ENCODE measurements at regions not wholly inside any gene's neighbourhood (a gene's known extent, or its start where the extent isn't known, plus 50 kb on each side); places are given as distances from the start of the nearest gene placed in this dataset.

DNA sequence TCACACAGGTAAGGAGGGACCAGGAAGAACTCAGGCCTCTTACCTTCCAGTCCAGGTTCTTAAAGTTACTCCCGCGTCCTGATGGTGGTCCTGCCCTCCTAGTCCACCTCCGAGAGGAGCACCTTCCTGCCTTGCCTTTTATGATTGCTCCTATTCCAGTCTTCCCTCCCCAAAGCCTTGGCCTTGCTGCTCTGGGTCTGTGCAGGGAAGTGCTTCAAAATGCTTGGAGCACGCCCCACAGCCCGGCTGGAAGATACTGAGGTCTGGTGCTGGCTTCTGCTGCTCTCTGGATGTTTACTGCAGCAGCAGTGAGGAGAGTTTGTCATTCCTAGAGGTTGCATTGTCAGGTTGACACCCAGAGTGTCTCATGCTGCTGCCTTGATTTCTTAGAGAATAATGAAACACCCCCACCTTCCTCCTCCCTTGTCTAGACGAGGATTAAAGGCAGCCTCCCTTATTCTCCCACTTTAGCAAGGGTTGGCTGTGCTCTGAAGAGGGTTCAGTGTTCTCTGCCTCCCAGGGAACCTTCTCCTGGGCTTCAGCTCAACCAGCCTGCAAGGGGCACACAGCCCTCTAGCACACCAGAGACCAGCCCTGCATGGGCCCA lies 142.2 kb upstream of the CACNA1E start:
- no peak for DNase-seq

DNA sequence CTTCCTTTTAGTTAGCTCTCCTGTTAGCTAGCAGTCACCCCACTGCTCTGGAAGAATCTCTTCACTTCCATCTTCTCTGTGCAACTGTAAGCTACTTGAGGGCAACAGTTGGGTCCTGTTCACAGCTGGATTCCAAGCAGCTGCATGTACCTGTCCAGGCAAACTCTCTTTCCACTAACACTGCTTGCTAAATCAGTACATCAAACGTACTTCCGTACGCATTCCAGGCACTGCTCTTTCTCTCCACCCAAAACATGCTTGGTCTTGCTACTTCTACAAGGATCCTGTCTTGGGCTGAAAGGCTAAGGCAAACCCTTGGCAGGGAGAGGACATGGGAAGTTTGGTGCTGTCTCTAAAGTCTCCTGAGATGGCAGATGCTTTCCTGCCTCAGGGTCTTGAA lies 139.2 kb upstream of the CACNA1E start:
- DNase-seq: no peak

DNA sequence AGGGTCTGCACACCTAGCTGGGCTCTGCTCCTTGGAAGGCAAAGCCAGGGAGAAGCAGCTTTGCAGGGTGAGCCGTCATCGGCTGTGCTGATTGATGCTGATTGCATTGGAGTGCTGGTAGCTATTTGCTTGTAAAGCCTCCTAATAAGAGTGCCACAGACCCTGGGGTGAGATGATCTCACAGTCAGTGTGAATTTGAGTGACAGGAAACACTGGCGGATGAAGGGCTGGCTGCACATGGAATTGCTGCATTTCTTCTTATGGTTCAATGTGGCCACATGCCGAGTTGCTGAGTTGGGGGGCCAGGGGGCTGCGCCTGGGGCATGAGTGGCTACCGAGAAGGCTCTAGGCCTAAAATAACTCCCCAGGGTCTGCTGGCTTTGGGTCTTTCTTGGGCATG lies 138.2 kb upstream of the CACNA1E start:
- DNase-seq: no peak

DNA sequence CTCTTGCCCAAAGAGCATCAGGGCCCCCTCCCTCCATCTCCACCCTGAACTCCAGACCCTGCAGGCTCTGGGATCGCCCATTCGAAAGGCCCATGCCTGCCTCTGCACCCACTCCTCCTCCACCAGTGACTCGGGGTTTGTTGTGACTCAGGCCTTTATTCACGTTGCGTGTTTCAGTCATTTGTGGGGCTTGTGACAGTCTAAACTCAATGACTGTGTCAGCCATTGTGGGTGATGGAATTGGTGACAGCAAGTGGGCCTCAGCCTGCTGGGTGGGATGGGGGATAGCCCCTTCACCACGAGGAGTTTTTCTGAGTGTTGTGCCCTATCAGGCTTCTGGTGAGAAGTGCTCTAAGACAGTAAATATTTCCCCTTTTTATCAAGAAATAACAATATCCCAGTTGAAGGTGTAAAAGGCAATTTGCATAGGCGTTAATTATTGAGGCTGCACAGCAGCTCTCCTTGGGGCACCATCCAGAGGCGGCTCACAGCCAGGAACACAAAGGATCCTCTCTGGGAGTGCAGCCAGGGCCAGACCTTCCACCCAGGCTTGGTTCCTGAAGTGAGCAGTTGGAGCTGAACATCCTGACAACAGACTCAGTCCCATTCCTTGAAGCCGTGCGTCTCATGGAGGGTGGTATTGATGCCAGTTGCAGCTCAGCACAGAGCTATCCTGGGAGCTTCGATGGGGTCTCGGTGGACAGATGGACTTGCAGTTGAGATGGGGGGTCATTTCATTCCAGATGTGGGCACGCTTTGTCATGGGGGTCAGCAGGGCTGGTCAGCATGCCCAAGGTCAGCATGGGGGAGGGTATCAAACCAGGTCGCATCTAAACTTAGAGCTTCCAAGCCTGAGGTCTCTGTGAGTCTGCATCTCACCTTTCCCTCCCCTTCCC lies 135.6 kb upstream of the CACNA1E start:
- DNase-seq: no peak

DNA sequence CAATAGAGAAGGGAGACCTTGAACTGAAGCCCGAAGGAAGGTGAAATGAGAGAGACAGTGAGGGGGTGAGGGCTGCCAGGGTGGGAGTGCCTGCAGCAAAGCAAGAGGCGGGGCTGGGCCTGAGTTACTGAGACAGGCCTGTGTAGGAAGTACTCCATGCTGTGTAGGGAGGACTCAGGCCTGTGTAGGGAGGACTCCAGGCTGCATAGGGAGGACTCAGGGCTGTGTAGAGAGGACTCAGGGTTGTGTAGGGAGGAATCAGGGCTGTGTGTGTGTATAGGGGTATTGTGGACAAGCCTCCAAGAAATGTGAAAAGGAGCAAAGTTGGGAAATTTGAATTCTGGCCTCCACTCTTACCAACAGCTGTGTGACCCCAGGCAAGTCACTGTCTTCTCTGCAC lies 133.8 kb upstream of the CACNA1E start:
- DNase-seq: no peak

DNA sequence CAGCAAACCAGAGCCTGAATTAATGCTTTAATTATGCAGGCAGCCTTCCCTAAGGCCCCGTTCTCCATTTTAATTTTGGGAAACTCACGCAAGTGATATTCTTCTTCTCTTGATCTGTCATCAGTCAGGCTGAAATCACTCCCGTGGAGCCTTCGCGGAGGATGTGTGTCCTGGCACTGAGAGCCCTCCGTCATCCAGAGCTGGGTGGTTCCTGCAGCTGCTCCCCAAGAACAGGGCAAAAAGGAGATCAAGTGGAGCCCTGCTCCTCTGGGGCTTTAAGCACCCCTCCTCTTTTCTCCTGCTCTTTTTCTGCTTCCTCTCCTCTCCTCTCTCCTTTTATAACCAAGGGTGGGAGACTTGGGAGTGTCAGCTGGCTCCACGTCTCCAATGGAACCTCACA lies 133.2 kb upstream of the CACNA1E start:
- DNase-seq: no peak

DNA sequence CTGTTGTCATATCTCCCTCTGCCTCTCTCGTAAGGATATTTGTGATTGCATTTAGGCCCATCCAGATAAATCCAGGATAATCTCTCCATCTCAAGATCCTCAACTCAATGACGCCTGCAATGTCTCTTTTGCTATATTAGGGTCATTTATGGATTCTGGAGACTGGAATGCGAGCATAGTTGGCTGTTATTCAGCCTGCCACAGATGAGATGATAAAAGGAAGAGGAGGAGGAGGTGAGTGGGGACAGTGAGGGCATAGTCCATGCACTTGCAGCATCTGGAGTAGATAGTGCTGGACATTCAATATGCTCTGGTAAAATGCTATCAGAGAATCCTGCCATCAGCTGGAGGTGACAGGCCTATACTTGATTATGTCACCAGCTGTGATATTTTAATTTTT lies 131.6 kb upstream of the CACNA1E start:
- DNase-seq: no peak

DNA sequence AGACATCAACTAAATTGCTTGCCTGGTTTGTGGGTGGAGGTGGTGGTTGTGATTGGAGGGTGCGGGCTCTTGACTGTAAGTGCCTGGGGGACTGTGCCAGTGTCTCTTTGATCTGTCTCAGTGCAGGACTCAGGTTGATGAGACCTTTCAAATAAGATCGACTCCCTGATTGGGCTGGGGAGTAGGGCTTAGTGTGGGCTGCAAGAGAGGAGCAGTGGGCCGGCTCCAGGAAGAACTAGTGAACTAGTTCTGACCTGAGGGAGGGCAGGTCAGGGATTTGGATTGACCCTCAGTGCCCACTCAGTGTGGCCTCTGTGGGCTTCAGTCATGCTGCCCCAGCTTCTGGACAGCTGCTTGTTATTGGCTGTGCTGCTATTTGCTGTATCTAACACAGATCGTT lies 130.6 kb upstream of the CACNA1E start:
- DNase-seq: no peak

DNA sequence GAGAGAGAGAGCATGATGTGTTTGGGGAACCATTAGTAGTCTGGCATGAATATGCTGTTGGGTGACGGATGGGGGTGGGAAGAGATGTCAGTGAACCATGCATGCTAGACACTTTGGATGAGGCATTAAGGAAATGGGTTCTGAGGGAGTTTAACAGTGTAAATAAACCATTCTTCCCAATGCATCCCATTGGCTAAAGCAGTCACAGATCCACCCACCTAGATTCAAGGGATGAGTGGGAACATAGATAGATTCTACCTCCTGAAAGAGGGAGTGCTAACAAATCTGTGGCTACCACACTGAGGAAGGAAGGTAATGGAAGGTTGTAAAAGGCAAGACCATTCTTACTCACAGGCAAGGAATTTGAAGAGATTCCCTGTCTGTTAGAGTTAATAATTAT lies 129.8 kb upstream of the CACNA1E start:
- peak; percentile 33 for DNase-seq

DNA sequence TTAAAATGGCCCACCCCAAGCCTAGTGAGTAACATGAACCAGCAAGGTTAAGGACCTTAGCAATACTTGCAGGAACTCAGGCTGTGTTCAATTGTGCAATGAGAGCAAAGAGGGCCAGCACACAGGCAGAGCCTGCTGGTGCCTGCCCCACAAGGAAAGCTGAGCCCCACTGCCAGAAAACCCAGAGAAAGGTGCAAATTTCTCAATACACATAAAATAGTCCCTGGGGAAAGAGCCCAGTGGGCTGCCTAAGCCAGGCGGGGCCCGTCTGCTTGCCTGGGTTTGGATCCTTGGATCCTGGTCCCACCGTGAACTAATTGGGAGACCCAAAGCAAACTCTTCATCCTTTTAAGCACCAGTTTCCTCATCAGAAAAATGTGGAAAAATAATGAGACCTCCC lies 128.5 kb upstream of the CACNA1E start:
- no peak for DNase-seq

DNA sequence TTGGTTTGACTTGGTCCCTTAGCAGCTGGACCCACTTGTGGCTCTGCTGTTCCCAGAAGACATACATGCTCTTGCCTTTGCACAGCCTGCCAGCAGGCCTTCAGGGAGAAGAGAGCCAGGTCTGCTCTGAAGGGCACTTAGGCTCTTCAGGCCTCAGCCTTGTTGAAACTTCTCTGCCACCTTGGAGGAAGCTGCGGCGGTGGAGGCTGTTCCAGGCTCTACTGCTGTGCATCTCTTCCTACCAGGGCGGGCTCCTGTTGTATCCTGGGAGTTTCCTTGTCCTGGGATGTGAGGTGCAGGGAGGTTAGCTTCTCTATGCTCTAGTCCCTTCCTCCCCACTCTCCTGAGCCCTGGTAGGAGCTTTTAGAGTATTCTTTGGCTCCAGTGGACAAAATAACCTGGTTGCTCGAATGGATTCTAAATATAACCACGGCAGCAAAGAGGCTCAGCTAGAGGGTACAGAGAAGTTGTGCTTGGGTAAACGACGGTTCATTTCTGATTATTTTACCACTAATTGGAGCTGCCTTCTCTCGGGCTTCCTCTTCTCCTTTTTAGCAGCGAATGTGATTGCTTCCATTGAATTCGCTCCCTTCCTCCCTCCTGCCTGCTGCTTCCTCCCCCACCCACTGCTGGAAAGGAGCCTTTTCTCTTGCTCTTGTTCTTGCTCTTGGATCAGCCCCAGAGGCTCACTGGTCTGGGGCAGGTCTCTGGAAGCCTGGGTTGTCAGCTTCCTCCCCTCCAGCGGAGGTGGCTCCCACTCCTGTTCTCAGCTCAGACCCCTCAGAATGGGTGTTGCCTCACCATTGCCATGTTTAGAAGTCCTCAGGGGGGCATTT lies 126.6 kb upstream of the CACNA1E start:
- DNase-seq: no peak

DNA sequence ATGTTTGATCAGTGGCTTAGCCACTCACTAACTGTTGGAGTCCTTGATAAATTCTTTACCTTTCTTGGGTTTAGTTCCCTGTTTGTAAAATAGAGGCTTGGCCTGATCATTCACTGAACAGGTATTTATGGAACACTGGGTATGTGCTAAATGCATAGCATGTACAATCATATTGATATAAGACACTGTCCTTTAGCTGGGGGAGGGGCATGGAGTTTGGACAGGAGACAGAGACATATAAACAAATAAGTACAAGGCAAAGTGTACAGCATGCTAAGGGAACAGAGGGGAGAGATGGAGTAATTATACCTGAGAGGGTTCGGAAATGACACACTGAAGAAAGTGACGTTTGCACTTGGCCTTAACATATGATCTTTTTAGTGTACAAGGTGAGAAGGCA lies 124.3 kb upstream of the CACNA1E start:
- DNase-seq: no peak

DNA sequence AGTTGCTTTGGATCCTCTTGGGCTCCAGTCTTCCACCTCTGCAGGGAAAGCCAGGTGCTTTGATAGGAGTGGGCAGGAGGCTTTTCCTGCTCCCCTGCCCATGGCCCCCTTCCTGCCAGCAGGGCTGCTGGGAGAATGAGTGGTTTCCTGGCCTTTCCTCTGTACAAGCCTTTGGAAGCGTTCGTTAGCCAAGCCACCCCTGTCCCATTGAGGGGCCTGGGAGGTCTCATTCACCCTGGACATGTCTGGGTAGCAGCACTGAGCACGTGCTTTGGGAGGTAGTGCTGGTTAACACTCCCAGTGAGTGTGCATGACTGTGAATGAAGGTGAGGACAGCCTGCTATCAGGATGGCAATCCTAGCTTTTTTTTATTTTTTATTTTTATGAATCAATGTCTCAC lies 118.5 kb upstream of the CACNA1E start:
- no peak for DNase-seq

DNA sequence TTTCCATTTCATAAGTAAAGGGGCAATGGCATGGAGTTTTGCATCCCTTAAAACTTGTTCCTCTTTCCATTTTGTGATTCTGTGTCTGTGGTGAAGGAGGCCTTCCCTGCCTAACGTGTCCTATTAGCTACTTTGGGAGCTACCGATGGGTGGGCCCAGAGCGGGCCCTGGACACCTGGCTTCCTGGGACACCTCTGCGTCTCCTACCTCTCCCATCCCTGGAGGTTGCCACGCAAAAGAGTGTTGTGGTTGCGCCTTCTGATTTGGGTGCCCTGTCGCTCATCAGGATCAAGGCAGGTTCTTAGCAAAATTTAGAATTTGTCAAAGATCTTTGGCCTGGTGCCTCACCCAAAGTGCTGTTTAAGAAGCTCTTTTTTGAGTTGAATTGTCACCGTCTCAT lies 116.4 kb upstream of the CACNA1E start:
- DNase-seq: no peak

DNA sequence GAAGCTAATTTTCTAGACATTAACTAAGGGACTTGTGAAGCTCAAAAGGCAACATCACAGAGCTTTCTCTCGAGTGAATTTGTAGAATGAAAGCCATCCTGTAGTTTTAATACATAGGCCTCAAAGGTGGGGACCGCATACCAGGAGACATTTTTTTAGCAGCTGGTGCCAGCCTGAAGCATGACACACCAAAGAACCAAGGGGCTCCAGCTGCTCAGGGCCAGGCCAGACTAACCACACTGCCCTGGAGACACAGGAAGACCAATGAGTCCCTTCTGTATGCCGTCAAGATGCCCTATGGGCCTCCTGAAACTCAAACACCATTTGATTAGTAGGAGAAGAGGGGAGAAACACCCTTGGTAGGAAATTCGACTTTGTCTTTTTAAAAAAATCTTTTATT lies 113.9 kb upstream of the CACNA1E start:
- no peak for DNase-seq

DNA sequence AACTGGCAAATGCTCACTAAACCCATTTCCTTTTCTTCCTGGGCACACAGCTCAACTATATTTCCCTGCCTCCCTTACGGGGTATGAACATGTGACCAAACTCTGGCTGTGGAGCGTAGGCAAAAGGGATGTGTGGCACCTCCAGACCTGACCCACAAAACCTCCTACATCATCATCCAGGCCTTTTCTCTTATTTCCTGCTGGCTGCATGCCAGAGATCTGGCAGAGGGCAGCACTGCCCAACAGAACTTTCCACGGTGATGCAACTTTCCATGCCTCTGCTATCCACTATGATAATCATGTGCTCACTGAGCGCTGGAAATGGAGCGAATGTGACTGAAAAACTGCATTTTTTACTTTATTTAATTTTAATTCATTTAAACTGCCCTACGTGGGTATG lies 99.6 kb upstream of the CACNA1E start:
- peak; percentile 26 for DNase-seq

DNA sequence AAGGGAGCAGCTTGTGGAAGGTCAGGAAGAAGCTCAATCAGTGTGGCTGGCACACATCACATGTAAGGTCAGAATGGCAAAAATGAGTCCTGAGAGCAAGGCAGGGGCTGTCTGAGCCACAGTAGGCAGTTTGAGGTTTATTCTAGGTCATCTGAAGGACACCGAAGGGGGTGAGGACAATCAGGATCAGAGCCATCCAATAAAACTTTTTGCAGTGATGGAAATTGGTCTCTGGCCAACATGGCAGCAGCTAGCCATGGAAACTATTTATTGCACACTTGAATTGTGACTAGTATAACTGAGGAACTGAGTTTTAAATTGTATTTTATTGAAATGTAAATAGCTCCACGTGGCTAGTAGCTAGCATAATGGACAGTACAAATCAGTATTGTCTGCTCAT lies 97.0 kb upstream of the CACNA1E start:
- DNase-seq: no peak

DNA sequence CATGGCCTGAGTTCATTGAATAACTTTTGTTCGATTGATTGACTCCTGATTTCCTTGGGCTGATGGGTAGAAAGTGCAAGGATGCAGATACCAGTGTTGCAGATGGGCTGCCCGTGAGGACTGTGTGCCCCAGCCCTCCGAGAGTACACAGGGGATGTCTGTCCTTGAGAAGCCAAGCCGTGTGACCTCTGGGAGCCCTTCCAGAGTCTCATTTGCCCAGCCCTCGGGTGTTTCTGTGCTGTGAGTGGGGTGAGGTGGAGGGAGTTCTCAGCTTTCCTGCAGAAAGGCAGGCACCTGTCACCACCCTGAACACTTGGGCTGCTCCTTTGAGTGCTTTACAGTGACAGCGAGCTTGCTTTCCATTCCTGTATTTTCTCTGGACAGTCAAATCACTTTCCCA lies 96.4 kb upstream of the CACNA1E start:
- no peak for DNase-seq

DNA sequence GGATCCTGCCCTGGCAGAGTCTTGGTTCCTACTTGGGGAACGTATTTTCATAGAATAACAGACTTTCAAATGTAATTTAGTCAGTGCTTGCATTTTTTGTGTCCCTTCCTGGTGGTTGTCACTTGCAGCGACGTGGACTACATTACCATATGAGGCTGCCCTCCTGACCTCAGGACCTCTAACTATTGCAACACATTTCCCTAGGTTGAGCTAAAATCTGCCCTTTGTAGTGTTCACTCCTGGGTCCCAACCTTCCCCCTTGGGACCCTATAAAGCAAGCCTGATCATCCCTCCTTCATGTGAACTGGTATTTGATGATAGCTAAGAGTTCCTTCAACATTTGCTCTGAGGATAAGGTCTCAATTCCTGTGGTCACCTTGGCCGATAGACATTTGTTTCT lies 95.6 kb upstream of the CACNA1E start:
- DNase-seq: no peak

DNA sequence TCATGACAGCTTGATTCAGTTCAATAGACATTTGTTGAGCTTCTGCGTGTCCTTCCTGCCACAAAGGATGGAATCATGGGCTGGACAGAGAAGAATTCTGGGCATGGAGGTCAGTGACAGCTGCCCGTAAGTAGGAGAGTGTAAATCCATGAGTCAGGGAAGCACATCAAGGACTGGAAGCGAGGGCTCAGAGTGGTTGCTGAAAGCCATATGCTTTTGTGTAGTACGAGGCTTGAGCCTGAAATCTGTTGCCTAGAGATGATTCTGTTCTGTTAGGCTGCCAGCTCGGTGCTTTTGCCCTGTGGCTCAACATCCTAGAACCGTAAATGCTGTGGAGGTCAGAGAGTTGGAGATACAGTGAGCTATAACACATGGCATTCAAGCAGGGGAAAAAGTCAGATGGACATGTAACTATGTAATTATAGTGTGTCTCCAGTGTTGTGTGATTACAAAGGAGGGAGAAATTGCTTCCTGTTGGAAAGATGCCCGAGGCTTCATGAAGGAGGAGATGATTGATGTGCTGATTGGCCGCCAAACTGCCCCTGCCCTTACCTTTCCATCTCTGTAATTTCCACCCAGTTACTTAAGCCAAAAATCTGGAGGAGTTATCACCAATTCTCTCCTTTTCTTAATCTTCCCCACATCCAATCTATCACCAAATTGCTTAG lies 92.8 kb upstream of the CACNA1E start:
- DNase-seq: peak; percentile 51

DNA sequence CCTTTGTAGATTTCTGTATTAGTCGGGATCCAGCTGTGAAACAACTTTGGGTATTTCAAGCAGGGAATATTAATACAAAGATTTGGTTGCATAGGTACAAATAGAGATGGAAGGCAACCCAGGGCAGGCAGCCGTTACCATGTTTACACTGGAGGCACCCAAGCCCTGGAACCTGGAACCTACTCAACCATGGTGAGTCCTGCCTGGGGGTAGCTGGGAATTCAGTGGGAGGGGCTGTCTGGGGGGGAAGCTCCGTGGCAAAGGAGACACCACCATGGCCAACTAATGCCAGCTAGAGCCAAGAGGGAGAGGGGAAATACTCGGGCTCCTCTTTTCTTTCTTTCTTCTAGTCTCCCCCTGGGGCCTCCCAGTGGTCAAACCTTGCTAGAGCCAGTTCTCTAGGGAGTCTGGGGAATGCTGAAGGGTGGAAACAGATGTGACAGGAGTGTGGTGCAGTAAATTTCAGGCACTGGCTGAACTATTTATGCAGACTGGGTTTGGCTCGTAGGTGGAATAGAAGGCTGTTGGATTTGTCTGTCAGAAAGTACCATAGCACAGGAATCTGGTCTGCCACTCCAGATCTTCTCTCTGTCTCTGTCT lies 91.9 kb upstream of the CACNA1E start:
- DNase-seq: peak; percentile 14

DNA sequence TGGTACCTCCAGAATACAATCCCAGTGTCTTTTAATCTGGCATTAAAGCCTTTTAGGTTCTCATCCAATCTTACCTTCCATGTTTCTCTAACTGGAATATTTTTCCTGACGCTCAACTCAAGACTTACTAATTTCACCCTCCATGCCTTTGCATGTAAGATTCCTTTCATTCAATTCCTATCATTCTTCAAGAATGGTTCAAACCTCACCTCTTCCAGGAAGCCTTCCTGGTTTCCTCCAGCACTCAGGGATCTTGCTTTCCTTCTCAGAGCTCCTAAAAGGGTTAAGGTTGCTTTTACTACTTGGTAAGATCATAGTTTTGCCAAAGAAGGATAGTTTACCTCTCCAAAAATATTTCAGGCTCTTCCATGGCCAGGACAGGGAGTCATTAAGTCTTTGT lies 91.2 kb upstream of the CACNA1E start:
- DNase-seq: no peak
